ENCODE measurements at regions not wholly inside any gene's neighbourhood (a gene's known extent, or its start where the extent isn't known, plus 50 kb on each side); places are given as distances from the start of the nearest gene placed in this dataset.
A peak's percentile ranks its signal among the peaks of the same experiment; 100 is the strongest.

- no peak for DNase-seq
Observed at GRCh38 chr16:55242667-55243066, 81.3 kb upstream of the IRX6 start.

- no peak for DNase-seq
Observed at GRCh38 chr16:55248058-55248457, 75.9 kb upstream of the IRX6 start.

GRCh38 chr16:55248494-55248893 is 75.5 kb upstream of the IRX6 start:
- no peak for DNase-seq

GRCh38 chr16:55249361-55249760 is 74.6 kb upstream of the IRX6 start:
- no peak for DNase-seq

GRCh38 chr16:55249936-55250335 is 74.1 kb upstream of the IRX6 start:
- DNase-seq = no peak

- DNase-seq = no peak
Observed at GRCh38 chr16:55250701-55251100, 73.3 kb upstream of the IRX6 start.

GRCh38 chr16:55251151-55251550 is 72.9 kb upstream of the IRX6 start:
- no peak for DNase-seq

GRCh38 chr16:55252577-55252976 is 71.4 kb upstream of the IRX6 start:
- no peak for DNase-seq

GRCh38 chr16:55253987-55254386 is 70.0 kb upstream of the IRX6 start:
- DNase-seq = no peak

GRCh38 chr16:55255733-55256282 is 68.2 kb upstream of the IRX6 start:
- DNase-seq = no peak

GRCh38 chr16:55256412-55257016 is 67.5 kb upstream of the IRX6 start:
- no peak for DNase-seq

- DNase-seq = peak; percentile 28
Observed at GRCh38 chr16:55257966-55258613, 65.9 kb upstream of the IRX6 start.

- no peak for DNase-seq
Observed at GRCh38 chr16:55261301-55261700, 62.7 kb upstream of the IRX6 start.

GRCh38 chr16:55263271-55264250 is 60.4 kb upstream of the IRX6 start:
- DNase-seq = no peak

GRCh38 chr16:55264949-55265348 is 59.1 kb upstream of the IRX6 start:
- no peak for DNase-seq

GRCh38 chr16:55265926-55266325 is 58.1 kb upstream of the IRX6 start:
- DNase-seq = no peak

GRCh38 chr16:55271945-55272513 is 52.0 kb upstream of the IRX6 start:
- DNase-seq = no peak

- no peak for DNase-seq
Observed at GRCh38 chr16:55272744-55273143, 51.3 kb upstream of the IRX6 start.

- no peak for DNase-seq
Observed at GRCh38 chr16:55273356-55273755, 50.6 kb upstream of the IRX6 start.

- no peak for DNase-seq
Observed at GRCh38 chr16:55273959-55274358, 50.0 kb upstream of the IRX6 start.

All from CD4-positive, alpha-beta T cell treated with Interleukin-21 for 1 hour (primary cell).